OCI-LY7 (cell line): ENCODE measurements at regions not wholly inside any gene's neighbourhood (a gene's known extent, or its start where the extent isn't known, plus 50 kb on each side); places are given as distances from the start of the nearest gene placed in this dataset.

Source experiments
- EZH2phosphoT487 ChIP-seq: fragments of 200-600 bp; sonication (generic); IDR thresholded peaks from 2 replicates; pipeline ENCODE4 v1.6.1; 2018; ENCODE audit warnings: low read depth, borderline replicate concordance, mild to moderate bottlenecking, mixed run types, antibody characterized with exemption, low read length, moderate library complexity, mixed read lengths
- TF ChIP-seq, protein P1 (sequence below): fragments of 200-600 bp; sonication (generic); conservative IDR thresholded peaks from 2 replicates; pipeline ENCODE4 v1.5.1; 2014; ENCODE audit warnings: mild to moderate bottlenecking, antibody characterized with exemption, low read length, moderate library complexity, mixed read lengths

GRCh38 chr6:76453270-76453669 lies 380.8 kb upstream of the IMPG1 start:
- TF ChIP-seq, protein P1, sequence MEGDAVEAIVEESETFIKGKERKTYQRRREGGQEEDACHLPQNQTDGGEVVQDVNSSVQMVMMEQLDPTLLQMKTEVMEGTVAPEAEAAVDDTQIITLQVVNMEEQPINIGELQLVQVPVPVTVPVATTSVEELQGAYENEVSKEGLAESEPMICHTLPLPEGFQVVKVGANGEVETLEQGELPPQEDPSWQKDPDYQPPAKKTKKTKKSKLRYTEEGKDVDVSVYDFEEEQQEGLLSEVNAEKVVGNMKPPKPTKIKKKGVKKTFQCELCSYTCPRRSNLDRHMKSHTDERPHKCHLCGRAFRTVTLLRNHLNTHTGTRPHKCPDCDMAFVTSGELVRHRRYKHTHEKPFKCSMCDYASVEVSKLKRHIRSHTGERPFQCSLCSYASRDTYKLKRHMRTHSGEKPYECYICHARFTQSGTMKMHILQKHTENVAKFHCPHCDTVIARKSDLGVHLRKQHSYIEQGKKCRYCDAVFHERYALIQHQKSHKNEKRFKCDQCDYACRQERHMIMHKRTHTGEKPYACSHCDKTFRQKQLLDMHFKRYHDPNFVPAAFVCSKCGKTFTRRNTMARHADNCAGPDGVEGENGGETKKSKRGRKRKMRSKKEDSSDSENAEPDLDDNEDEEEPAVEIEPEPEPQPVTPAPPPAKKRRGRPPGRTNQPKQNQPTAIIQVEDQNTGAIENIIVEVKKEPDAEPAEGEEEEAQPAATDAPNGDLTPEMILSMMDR, result no peak
- no peak for TF ChIP-seq EZH2phosphoT487
